Stimulated activated CD4-positive, alpha-beta T cell treated with anti-CD3 and anti-CD28 coated beads, Interleukin-4, amount 100 ng/mL, for 1 hour (primary cell): ENCODE measurements at regions not wholly inside any gene's neighbourhood (a gene's known extent, or its start where the extent isn't known, plus 50 kb on each side); places are given as distances from the start of the nearest gene placed in this dataset.
"Not testable (repeated sequence)": the region's sequence is repeated elsewhere in the genome, so short reads cannot be mapped to it uniquely, and the experiment has no call there.

Source experiments
- DNase-seq: peaks from one replicate; pipeline ENCODE4 v3.0.0-alpha.2; 2020

DNA sequence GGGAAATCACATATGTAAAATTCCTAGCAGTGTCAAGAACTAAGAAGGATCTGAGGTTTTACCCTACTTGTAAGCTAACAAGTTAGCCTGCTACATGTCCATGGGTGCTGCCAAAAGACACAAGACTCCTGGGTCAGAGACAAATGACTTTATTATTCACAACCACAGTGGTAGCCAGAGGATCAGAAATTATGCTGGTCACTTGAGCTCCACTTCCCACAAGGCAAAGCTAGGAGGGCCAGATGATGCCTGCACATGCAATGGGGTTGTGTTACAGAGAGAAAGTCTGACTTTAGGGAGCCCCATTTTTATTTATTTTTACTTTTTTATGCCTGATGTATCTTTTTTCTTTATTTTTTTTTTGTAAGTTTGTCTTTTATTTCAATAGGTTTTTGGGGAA, 136.8 kb downstream of the S1PR1 start:
- DNase-seq: no peak

DNA sequence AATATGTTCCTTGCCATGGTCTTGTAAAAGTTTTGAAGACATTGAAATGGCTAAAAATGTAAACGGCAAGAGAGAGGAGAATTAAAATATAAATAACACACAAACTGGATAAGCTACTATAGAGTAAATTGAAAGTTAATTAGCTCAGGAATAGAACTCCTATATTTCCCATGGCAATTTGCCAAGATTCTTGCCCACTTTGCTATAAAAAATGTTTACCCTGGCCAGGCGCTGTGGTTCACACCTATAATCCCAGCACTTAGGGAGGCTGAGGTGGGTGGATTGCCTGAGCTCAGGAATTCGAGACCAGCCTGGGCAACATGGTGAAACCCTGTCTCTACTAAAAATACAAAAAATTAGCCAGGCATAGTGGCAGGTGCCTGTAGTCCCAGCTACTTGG, 138.6 kb downstream of the S1PR1 start:
- DNase-seq: not testable (repeated sequence)

DNA sequence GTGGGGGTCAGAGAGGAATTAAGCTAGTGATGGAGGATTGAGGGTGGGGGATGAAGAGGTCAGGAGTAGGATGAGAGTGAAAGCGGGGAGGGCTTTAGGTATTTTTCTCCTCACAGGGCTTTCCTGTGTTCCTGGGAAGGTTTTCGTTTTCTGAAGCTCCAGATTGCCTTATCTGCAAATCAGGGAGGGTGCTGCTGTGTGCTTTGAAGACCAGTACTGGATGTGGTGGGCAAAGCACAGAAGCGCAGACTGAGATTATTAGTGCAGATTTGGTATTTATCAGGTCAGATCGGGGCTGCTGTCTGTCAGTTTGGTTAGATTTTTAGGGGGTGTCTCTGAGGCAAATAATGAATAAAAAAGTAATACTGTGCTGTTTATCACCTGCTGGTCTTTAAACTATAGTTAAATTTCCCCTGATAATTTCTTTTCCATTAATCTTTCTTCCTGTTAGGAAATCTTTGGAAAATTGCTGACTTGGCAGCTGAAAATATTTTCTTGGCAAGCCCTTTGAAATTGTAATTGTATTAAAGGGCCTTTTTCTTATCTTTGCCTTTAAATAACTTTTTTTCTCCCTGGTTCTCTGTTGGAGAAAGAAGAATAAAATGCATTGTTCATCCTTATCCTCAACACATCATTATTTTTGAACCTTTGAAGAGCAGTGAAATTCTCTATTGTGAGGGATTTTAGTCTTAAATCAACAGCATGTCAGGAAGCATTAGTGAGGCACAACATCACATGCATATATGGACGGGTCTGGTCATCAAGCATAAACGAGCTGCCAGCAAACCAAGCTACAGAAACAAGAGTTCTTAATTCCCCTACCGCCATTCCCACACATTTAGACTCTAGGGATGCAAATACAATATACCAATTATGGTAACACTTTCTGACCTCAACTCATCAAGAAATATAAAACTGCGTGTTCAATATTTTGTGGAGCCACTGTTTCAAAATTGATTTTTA, 139.6 kb downstream of the S1PR1 start:
- no peak for DNase-seq

DNA sequence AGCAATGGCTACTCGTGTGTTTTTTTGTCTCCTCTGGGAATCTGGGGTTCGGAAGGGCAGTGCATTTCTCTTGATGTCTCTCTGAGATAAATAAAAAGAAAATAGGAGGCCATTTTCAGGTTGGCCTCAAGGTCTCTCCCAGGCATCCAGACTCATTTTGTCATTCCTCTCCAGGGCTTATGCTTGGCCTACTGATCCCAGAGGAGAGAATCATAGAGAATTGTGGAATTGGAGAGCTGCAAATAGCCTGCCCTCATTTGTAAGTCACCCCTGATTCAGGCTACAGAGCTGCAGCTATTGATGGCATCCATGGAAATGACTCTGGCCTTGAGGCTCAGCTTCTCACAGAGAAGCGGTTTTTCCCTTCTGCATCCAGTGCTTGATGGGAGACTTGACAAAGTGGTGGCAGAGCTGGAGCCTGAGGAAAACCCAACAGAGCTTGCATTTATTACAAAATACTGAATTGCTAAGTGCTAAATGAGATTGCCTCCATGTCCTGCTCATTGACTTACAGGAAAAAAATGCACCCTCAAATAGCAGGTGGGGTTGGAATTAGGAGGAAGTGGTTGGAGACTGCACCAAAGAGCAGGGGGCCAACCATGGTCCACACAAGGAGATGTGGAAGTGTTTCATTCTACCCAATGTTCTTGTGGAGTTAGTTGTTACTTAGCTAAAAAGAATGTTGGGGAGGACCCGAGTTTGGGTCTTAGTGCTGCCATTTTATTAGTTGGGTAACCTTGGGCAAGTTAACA, 140.4 kb downstream of the S1PR1 start:
- no peak for DNase-seq

DNA sequence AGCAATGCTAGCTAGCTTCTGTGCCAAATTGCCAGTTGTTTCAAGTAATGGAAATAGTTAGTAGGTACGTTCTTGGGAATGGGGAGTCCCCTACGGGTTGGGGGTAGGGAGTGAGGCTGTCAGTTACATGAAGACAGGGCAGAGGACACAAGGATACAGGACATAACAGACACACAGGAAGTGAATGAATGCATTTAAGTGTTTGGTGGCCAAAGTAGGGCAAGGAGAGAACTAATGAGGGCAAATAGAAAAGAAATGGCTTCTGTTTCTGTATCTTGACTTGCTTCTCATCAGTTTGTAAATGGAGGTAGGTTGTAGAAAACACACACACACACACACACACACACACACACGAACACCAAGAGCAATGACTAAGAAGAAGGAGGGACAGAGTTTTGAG, 142.2 kb downstream of the S1PR1 start:
- DNase-seq: no peak

DNA sequence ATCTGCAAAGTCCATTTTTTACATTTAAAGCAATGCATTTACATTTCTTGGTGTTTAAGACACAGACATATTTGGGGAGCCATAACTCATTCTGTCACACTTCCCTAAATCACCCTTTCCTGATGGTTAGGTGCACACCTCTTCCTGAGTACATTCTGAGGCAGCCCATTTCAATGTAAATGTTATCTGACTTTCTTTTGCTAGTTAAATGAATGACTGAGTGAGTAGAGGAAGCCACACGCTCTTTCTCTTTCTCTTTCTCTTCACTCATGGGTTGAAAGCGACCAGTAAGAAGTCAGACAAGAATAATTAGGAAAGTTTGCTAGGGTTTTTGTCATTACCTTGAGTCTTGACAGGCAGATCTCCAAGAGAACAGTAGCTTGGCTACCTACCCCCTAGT, 143.1 kb downstream of the S1PR1 start:
- no peak for DNase-seq

DNA sequence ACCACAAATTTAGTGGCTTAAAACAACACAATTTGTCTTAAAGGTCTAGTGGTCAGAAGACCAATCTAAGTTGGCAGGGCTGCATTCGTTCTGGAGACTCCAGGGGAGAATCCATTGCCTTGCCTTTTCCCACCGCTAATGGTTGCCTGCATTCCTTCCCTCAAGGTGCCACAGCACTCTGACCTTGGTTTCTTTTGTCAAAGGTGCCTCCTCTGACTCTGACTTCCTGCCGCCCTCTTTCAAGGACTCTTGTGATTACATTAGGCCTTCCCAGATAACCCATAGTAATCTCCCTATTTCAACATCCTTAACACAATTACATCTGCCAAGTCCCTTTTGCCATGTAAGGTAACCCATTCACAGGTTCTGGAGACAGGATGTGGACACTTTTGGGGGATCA, 145.3 kb downstream of the S1PR1 start:
- DNase-seq: no peak

DNA sequence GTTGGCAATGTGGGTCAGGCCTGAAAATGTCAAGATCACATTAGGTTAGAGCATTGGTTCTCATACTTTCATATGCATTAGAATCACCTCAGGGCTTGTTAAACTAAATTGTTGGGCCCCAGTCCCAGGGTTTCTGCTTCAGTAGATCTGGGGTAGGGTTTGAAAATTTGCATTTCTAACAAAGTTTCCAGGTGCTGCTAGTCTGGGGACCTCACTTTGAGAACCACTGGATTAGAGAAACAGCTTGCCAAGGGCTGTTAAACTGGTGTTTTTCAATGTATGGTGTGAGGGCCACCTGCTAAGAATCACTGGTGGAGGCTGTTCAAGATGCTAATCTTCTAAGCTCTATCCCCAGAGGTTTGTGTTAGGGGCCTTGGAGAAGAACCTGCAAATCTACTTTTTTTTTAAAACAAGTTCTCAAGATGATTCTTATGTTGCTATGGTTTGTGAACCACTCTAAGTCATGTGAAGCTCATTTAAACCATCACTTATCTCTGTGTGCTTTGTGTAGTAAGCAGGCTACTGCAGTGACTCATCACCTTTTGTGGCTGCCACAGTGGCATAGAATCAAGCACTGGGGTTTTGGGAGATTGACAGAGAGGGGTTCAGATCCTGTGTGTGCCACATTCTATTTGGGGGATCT, 152.2 kb downstream of the S1PR1 start:
- no peak for DNase-seq

DNA sequence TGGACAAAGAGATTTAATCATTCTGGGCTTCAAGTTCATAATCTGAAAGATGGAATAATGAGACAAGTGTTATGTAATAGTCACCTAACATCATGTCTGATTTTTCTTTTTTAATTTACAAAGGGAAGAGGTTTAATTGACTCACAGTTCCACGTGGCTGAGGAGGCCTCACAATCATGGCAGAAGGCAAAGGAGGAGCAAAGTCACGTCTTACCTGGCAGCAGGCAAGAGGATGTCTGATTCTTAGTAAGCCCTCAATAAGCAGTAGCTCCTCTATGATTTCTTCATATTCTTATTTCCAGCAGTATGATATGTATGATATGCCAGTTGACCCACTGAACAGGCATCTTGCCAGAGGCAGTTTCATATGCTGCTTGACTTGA, 152.7 kb downstream of the S1PR1 start:
- no peak for DNase-seq

DNA sequence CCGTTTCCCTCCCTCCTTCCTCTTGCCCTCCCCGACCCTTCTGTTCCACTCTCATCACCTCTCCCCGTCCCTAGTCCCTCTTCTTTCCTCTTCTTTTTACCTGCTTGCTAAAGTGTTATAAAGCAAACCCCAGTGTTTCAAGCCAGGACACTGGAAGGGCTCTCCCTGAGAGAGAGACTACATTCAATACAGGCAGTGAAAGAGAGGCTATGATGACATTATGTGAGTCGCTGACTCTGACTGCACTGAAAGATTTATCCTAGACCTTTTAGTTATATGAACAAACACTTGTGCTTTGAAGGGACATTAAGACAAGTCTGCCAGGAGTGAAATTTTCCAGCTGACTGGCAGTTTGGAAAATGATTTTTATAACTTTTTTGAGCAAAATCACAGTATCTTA, 155.7 kb downstream of the S1PR1 start:
- DNase-seq: no peak

DNA sequence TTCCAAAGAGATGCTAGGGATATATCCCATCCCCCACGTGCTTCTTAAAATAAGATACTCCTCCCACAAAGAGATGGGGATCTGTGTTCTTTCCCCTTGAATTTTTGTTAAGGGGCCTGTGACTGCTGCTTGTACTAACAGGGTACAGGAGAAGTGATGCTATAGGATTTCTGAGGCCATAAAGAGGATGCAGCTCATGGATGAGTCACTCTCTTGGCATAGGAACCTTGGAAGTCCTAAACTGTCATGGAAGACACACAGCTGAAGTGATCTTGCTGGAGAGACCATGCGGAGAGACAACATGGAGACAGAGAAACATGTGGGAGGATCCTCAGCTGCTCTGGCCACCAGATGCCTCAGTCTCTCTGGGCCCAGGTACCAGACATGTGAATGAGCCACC, 157.2 kb downstream of the S1PR1 start:
- no peak for DNase-seq

DNA sequence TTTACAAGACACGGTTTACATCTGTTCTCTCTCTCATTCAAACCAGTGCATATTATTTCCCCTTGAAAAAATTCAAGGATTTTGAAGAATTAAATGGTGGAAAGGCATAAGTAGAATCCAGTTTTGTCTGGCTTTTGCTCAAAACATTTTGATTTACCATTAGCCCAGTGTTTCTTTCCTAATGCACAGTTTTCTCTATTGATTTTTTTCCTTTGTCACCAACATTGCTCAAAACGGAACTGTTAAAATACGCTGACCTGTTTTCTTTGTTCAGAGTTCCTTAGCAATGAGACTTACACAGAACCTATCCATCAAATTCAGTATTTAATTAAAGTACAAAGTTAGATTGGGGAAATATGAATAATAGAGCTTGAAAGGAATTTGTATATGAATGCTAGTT, 162.4 kb downstream of the S1PR1 start:
- DNase-seq: no peak

DNA sequence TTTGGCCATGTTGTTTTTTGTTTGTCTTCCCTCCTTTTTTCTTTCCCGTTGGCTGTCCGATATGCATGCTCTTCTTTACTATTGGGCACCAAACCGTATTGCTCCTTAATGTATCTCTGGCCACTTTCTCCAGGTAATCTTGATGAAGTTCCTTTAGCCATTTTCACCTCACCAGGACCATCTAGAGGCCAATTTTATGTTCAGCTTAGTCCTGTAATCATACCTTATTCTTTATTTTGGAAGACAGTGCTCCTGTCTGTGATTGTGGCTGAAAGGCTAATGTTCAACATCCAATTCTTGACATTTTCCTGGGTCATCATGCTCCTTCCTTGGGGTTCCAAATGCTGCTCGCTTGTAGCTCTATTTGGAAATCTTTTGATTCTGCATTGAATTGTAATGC, 169.5 kb downstream of the S1PR1 start:
- DNase-seq: no peak

DNA sequence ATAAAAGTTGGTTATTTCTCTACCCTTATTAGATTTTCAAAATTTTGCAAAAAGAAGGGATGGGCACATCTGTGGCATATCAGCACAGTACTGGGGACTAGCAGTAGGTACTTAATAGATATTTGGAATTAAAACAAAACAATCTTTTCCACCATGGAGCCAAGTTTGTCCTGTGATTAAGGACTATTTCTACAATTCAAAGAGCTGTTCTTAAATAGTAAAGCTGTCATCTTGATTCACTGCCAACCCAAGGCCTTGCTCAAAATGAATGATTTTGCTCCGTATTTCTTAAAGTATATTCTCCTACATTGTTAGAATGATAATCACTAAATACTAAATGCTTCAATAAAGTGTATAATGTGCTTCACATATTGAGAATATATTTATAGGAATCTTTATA, 169.9 kb downstream of the S1PR1 start:
- DNase-seq: no peak

DNA sequence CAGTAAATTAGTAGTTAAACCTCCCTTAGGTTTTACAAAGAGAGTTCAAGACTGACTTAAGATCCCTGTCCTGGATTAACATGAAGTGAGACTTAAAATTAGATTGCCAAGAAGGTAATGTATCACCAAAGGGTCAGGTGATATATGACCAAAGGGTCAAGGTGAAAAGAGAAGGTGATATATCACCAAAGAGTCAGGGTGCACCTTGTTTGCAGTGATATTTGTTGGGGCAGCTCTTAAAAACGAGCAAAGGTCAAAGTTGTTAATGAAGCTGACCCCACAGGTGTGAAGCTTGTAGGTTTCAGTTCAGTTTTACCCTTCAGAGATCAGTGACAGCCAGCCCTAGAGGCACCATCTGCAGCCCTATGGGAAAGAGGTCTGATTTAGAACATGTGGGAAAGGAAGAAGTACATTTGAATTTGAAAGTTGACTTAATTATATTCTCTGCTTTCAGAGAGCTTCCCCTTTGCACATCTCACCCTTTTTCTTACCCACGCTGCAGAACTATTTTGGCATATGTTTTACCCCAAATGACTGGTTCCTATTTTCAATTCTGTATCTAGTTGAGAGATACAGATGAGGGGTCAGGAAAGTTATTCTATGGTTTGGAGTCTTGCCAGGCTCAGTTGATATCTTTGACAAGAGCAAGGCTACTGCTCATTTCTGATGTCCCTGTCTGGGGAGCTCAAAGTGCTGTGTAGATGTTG, 170.8 kb downstream of the S1PR1 start:
- DNase-seq: no peak

DNA sequence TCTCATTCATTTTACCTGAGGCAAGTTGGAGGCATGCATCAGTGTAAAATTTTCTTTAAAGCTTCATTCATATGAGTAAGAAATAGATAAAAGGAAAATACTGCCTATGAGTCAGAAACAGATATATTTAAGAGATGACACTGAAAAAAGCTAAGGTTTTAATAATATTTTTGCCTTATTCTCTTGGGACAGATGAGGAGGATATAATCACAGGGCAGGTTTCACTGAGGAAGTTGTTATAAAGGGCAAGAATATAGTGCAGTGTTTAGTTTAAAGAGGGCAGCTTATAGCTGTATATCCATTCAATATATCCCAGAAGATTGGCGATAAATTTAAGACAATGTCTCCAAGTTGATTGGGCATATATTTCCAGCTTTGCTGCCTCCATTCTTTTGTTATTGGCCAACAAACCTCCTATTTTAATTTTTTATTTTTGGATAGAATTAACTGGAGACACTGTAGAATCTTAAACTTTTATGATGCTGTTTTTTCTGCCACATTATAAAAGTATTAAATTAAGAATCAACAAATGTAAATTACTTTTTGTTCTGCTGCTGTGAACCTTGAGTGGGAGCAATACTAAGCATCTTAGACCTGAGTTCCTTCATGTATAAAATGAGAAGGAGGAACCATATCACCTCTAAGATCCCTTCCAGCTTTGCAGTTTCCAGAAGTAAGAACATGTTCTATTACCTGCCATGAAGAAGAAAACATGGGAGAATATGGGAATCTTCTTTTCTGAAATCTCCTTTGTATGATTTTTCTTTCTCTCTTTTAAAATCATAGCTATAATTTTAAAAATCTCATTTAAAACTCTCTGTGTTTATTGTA, 171.6 kb downstream of the S1PR1 start:
- no peak for DNase-seq

DNA sequence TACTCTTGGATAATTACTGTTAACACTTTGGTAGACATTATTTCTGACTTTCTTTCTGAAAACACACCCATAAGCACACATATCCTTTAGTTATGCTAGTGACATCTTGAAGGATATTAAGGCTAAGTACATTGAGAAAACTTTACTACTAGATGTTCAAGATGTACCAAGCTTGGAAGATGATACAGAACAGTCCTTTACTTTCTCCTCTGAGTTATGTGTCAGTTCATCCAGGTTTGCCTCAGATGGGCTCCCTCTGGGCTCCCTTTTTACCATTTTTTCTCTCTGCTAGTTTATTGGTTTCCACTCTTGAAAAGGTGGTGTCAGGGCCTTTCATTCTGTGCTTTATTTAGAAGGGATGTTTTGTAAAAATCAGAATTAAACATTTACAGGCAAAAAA, 172.3 kb downstream of the S1PR1 start:
- DNase-seq: no peak

DNA sequence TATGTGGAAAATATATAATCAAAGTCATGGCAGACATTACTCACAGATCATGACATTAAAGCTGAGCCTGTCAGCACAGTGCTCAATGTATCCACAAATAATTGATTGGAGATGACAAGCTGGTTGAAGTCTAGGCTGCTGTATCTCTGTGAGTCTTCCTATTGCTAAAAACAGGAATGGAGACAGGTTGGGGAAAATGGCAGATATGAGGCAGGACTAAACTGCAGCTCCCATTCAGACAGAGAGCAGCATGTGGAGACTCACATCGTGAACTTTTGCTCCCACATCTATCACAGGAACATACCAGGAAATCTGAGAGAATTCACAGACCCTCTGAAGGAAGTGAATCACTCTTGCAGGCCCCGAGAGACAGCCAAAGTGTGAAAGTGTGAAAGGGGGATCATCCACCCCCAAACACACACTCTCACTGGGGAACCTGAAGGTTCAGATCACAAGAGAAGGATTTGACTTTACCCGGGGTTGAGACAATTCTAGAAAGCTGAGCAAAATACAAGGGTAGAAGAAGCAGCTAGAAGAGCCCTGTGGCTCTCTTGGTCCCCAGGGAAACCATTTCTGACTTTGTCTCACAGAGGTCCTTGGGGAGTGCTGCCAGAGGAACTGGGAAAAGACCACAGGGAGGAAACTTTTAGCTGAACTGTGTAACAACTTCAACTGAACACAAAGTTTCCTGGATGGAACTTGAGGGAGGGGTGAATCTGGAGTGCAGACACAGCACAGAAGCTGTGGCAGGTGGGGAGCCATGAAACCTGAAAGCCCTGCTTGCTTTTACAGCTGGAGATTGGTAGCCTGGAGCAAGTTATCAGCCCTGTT, 173.4 kb downstream of the S1PR1 start:
- DNase-seq: no peak

DNA sequence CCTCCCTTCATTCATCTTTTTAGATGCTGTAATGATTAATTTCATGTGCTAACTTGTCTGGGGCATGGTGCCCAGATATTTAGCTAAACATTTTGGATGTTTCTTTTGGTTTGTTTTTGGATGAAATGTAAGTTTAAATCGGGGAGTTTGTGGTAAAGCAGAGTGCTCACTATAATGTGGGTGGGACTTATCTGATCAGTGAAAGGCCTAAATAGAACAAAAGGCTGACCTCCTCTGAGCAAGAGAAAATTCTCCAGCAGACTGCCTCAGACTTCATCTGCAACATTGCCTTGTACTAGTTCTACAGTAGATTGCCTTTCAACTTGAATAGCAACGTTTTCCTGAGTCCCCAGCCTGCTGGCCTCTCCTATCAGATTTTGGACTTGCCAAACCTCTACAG, 183.6 kb downstream of the S1PR1 start:
- DNase-seq: no peak

DNA sequence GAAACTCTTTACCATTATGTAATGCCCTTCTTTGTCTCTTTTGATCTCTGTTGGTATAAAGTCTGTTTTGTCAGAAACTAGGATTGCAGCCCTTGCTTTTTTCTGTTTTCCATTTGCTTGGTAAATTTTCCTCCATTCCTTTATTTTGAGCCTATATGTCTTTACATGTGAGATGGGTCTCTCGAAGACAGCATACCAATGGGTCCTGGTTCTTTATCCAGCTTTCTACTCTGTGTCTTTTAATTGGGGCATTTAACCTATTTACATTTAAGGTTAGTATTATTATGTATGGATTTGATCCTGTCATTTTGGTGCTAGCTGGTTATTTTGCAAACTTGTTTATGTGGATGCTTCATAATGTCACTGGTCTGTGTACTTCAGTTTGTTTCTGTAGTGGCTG, 191.3 kb downstream of the S1PR1 start:
- not testable (repeated sequence) for DNase-seq

DNA sequence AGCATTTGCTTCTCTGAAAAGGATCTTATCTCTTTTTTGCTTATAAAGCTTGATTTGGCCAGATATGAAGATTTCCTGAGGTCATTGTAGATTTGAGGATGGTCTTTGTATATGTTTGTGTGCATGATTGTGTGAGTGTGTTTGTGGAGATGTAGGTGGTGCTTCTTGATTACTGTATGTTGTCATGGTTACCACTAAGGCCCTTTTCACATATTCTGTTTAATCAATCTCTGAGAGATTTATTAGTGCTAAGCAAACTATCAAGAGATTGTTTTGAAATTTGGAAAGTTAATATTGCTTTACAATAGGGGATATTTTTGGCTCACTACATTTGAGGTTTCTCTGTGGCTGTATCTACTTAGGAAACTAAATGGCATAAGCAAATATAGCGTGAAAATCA, 191.7 kb downstream of the S1PR1 start:
- no peak for DNase-seq
